ENCODE measurements at regions not wholly inside any gene's neighbourhood (a gene's known extent, or its start where the extent isn't known, plus 50 kb on each side); places are given as distances from the start of the nearest gene placed in this dataset.

DNA sequence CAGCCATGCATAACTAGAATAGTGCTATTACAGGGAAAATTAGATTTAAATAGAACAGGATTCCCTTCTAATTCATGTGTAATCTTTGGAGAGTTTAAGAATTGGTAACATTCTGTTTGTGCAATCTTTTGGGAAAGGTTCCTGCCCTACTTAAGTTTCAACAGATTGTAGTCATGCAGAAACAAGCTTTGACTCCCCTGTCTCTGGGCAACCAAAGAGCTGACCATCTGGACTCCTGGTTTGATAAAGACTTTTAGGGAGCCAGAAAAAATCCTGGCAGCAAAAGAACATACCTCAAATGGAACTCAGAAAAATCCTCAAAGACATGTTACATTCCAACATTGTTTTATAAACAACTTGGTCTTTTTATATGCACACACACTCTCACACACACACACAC lies 191.1 kb upstream of the NEIL3 start:
- Histone ChIP-seq H3K27ac (ENCODE audit: low read depth, low read length) (no peak overlapping the region), H3K36me3 (ENCODE audit: control insufficient read depth in 1 of 2, insufficient read depth in 2 of 2, low read length in 2 of 2) (no peaks in the 10 kb centered on the region), H3K9ac (ENCODE audit: low read depth in 1 of 2, low read length in 2 of 2) (no peak overlapping the region), H3K27me3 (ENCODE audit: control insufficient read depth in 1 of 2, insufficient read depth in 2 of 2, low read length in 2 of 2) (no peaks in the 10 kb centered on the region), H3K4me3 (ENCODE audit: low read depth in 1 of 2, low read length in 2 of 2) (no peak overlapping the region), H3K4me1 (ENCODE audit: control insufficient read depth in 1 of 2, insufficient read depth in 2 of 2, low read length in 2 of 2) (no peaks in the 10 kb centered on the region), H3K9me3 (ENCODE audit: control insufficient read depth in 1 of 2, low read length in 2 of 2) (no peaks in the 10 kb centered on the region)

DNA sequence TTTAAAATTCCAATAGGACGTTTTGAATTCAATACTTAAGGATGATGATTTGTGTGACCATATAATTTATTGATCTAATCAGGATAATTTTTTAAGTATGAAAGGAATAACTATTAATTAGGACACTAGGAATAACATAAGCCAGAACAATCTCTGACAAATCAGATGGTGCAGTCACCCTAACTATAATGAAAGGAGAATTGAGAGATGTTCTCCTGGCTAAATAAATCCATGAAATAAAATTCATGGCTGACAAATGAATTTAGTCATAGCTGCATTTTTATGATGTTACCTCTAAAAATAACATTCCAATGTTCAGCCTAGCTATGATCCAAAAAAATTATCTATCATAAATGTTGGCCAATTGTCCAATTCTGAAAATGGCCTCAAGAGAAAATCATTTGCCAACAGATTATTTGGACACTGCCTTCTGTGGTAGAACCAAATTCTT lies 190.6 kb upstream of the NEIL3 start:
- Histone ChIP-seq H3K27me3 (ENCODE audit: control insufficient read depth in 1 of 2, insufficient read depth in 2 of 2, low read length in 2 of 2) (no peaks in the 10 kb centered on the region), H3K4me1 (ENCODE audit: control insufficient read depth in 1 of 2, insufficient read depth in 2 of 2, low read length in 2 of 2) (no peaks in the 10 kb centered on the region), H3K27ac (ENCODE audit: low read depth, low read length) (no peak overlapping the region), H3K9ac (ENCODE audit: low read depth in 1 of 2, low read length in 2 of 2) (no peak overlapping the region), H3K4me3 (ENCODE audit: low read depth in 1 of 2, low read length in 2 of 2) (no peak overlapping the region), H3K9me3 (ENCODE audit: control insufficient read depth in 1 of 2, low read length in 2 of 2) (no peaks in the 10 kb centered on the region), H3K36me3 (ENCODE audit: control insufficient read depth in 1 of 2, insufficient read depth in 2 of 2, low read length in 2 of 2) (no peaks in the 10 kb centered on the region)

DNA sequence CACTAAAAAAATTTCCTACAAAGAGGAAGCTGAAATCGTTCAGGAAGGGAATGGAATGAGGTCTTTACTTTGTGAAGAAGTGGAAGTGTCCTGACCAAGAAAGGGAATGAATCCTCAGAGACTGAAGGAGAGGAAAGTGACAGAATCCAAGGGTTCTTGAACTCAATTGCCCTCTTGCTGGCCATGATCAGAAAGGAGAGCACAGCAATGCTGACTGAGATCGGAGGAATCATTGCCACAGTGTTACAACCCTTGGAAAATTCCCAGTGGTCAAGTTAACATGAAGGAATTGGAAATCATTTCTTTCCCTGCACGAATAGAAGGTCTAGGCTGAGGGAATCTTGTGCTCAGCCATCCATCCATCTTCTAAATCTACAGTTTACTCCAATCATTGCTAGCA lies 190.0 kb upstream of the NEIL3 start:
- Histone ChIP-seq H3K4me1 (ENCODE audit: control insufficient read depth in 1 of 2, insufficient read depth in 2 of 2, low read length in 2 of 2) (no peaks in the 10 kb centered on the region), H3K27me3 (ENCODE audit: control insufficient read depth in 1 of 2, insufficient read depth in 2 of 2, low read length in 2 of 2) (no peaks in the 10 kb centered on the region), H3K27ac (ENCODE audit: low read depth, low read length) (no peak overlapping the region), H3K36me3 (ENCODE audit: control insufficient read depth in 1 of 2, insufficient read depth in 2 of 2, low read length in 2 of 2) (no peaks in the 10 kb centered on the region), H3K9me3 (ENCODE audit: control insufficient read depth in 1 of 2, low read length in 2 of 2) (no peaks in the 10 kb centered on the region), H3K4me3 (ENCODE audit: low read depth in 1 of 2, low read length in 2 of 2) (no peak overlapping the region), H3K9ac (ENCODE audit: low read depth in 1 of 2, low read length in 2 of 2) (no peak overlapping the region)

DNA sequence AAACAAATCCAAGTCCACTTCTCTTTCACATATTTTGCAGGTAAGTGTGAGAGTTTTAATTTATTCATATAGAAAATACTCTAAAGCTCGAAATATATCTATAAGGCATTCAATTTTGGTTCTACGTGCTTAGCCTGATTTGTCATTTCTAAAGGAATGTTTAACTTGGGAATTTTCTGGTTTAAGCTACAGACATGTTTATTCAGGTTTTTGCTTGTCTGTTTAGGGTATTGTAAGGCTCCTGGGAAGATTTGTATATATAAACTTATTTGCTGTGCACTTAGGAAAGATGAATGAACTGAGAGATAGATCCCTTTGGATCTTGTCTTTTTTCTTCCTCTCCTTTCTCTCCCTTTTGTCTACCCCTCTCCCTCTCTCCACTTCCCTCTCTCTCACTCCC lies 185.9 kb upstream of the NEIL3 start:
- no peak overlapping the region for H3K4me3 ChIP-seq (ENCODE audit: low read depth in 1 of 2, low read length in 2 of 2)
- no peaks in the 10 kb centered on the region for H3K4me1 ChIP-seq (ENCODE audit: control insufficient read depth in 1 of 2, insufficient read depth in 2 of 2, low read length in 2 of 2)
- no peaks in the 10 kb centered on the region for H3K9me3 ChIP-seq (ENCODE audit: control insufficient read depth in 1 of 2, low read length in 2 of 2)
- H3K27me3 ChIP-seq (ENCODE audit: control insufficient read depth in 1 of 2, insufficient read depth in 2 of 2, low read length in 2 of 2), result no peaks in the 10 kb centered on the region
- no peaks in the 10 kb centered on the region for H3K36me3 ChIP-seq (ENCODE audit: control insufficient read depth in 1 of 2, insufficient read depth in 2 of 2, low read length in 2 of 2)
- no peak overlapping the region for H3K27ac ChIP-seq (ENCODE audit: low read depth, low read length)
- no peak overlapping the region for H3K9ac ChIP-seq (ENCODE audit: low read depth in 1 of 2, low read length in 2 of 2)

DNA sequence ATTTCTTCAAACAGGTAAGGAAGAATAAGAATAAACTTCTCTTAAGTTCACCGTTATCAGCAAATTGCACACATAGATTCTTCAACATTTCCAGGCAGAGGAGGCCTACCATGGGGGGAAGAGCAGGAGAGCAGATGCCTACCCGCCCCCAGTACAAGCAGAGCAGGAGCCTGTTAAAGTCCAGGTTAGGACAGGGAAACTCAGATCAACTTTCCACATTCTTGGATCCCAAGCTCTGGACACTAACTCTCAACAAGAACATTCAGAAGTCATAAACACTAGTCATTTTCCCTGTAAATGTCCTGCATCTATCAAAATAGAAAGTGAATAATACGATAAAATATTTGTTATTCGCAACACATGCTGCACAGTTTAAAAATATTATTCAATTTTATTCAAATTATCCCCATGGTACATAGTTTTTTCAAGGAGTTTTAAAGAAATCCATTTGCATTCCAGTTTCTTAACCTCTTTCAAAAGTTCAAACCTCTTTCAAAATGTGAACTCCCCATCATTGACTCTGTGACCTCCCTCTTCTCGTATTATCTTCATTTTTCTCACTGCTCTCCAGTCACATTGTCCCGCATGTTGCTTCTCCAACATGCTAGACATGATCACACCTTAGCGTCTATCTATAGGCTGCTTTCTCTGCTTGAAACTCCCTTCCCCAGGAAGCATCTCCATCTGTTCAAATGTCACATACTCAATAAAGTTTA lies 185.2 kb upstream of the NEIL3 start:
- no peaks in the 10 kb centered on the region for H3K36me3 ChIP-seq (ENCODE audit: control insufficient read depth in 1 of 2, insufficient read depth in 2 of 2, low read length in 2 of 2)
- no peak overlapping the region for H3K4me3 ChIP-seq (ENCODE audit: low read depth in 1 of 2, low read length in 2 of 2)
- no peak overlapping the region for H3K9ac ChIP-seq (ENCODE audit: low read depth in 1 of 2, low read length in 2 of 2)
- no peaks in the 10 kb centered on the region for H3K27me3 ChIP-seq (ENCODE audit: control insufficient read depth in 1 of 2, insufficient read depth in 2 of 2, low read length in 2 of 2)
- H3K27ac ChIP-seq (ENCODE audit: low read depth, low read length), result no peak overlapping the region
- H3K9me3 ChIP-seq (ENCODE audit: control insufficient read depth in 1 of 2, low read length in 2 of 2), result peaks cover 0 to under 1% of the 10 kb centered on the region in 2 donors
- H3K4me1 ChIP-seq (ENCODE audit: control insufficient read depth in 1 of 2, insufficient read depth in 2 of 2, low read length in 2 of 2), result no peaks in the 10 kb centered on the region

DNA sequence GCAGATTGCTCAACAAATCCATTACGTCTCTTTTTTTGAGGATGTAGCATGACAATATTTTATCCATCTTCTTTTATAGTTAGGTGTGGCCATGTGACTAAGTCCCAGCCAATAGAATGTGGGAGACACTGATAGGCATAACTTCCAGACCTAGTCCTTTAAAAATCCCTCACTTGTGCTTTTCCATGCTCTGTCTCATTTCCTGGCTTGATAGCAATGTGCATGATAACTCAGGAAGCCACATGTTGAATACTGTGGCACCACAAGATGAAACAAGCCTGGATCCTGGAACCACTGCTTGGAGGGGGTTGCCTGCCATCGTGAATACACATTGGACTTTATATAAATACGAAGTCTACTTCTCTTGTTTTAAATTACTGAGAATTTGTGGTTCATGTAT lies 184.0 kb upstream of the NEIL3 start:
- no peaks in the 10 kb centered on the region for H3K36me3 ChIP-seq (ENCODE audit: control insufficient read depth in 1 of 2, insufficient read depth in 2 of 2, low read length in 2 of 2)
- no peak overlapping the region for H3K4me3 ChIP-seq (ENCODE audit: low read depth in 1 of 2, low read length in 2 of 2)
- H3K27me3 ChIP-seq (ENCODE audit: control insufficient read depth in 1 of 2, insufficient read depth in 2 of 2, low read length in 2 of 2), result no peaks in the 10 kb centered on the region
- H3K9me3 ChIP-seq (ENCODE audit: control insufficient read depth in 1 of 2, low read length in 2 of 2), result peaks cover 0 to 8% of the 10 kb centered on the region in 2 donors
- no peak overlapping the region for H3K9ac ChIP-seq (ENCODE audit: low read depth in 1 of 2, low read length in 2 of 2)
- H3K27ac ChIP-seq (ENCODE audit: low read depth, low read length), result no peak overlapping the region
- no peaks in the 10 kb centered on the region for H3K4me1 ChIP-seq (ENCODE audit: control insufficient read depth in 1 of 2, insufficient read depth in 2 of 2, low read length in 2 of 2)

DNA sequence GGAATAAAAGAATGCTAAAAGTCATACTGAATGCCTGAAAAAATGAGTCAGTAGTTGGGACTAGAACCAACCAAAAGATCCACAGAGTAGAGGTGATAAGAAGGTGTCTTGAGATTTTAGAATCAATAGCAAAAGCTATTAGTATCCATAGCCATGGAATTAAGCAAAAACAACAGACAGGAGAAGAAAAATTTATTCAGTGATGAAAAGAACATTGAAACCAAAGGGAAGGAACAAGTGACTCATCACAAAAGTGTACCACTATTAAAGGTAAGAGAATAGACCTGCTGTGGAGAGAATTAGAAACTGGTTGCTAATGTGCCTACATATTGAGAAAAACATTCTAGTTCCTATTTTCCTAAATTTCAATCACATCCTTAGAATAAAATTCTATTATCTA lies 182.0 kb upstream of the NEIL3 start:
- no peaks in the 10 kb centered on the region for H3K27me3 ChIP-seq (ENCODE audit: control insufficient read depth in 1 of 2, insufficient read depth in 2 of 2, low read length in 2 of 2)
- no peak overlapping the region for H3K27ac ChIP-seq (ENCODE audit: low read depth, low read length)
- peaks cover 0 to 8% of the 10 kb centered on the region in 2 donors for H3K9me3 ChIP-seq (ENCODE audit: control insufficient read depth in 1 of 2, low read length in 2 of 2)
- H3K36me3 ChIP-seq (ENCODE audit: control insufficient read depth in 1 of 2, insufficient read depth in 2 of 2, low read length in 2 of 2), result no peaks in the 10 kb centered on the region
- no peaks in the 10 kb centered on the region for H3K4me1 ChIP-seq (ENCODE audit: control insufficient read depth in 1 of 2, insufficient read depth in 2 of 2, low read length in 2 of 2)
- no peak overlapping the region for H3K4me3 ChIP-seq (ENCODE audit: low read depth in 1 of 2, low read length in 2 of 2)
- H3K9ac ChIP-seq (ENCODE audit: low read depth in 1 of 2, low read length in 2 of 2), result no peak overlapping the region

DNA sequence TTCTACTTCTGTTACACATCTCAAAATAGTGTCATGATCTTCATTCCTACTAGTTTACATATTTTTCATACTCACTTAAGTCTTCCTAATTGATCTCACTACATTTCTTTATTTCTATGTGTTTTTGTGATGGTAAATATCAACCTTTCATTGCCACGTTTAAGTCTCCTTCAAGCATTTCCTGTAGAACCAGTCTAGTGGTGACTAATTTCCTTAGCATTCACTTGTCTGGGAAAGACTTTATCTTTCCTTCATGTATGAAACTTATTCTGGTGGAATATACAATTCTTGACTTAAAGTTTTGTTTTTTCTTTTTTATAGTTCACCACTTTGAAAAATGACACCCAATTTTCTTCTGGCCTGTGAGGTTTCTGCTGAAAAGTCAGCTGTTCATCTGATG lies 181.4 kb upstream of the NEIL3 start:
- Histone ChIP-seq H3K27me3 (ENCODE audit: control insufficient read depth in 1 of 2, insufficient read depth in 2 of 2, low read length in 2 of 2) (no peaks in the 10 kb centered on the region), H3K4me3 (ENCODE audit: low read depth in 1 of 2, low read length in 2 of 2) (no peak overlapping the region), H3K27ac (ENCODE audit: low read depth, low read length) (no peak overlapping the region), H3K9me3 (ENCODE audit: control insufficient read depth in 1 of 2, low read length in 2 of 2) (peaks cover 0 to 8% of the 10 kb centered on the region in 2 donors), H3K36me3 (ENCODE audit: control insufficient read depth in 1 of 2, insufficient read depth in 2 of 2, low read length in 2 of 2) (no peaks in the 10 kb centered on the region), H3K4me1 (ENCODE audit: control insufficient read depth in 1 of 2, insufficient read depth in 2 of 2, low read length in 2 of 2) (no peaks in the 10 kb centered on the region), H3K9ac (ENCODE audit: low read depth in 1 of 2, low read length in 2 of 2) (no peak overlapping the region)

DNA sequence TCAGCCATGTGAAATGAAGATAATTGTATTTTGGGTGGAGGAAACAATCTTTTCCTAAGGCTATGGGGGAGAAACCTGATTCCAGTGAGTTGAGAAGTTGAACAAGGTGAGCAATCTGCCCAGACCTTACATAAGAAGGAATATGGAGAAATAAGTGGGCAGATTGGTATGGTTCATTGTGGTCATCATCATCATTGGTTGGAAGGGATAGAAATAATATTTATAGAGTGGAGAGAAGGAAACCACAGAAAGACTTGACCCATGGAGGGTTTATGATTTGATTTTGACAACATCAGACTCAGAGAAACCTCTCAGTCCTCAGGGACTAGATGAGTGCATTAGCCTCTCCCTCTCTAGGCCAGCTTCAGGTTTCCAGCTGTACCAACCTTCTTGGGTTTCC lies 177.9 kb upstream of the NEIL3 start:
- H3K27ac ChIP-seq (ENCODE audit: low read depth, low read length), result no peak overlapping the region
- no peaks in the 10 kb centered on the region for H3K27me3 ChIP-seq (ENCODE audit: control insufficient read depth in 1 of 2, insufficient read depth in 2 of 2, low read length in 2 of 2)
- peaks cover 0 to 8% of the 10 kb centered on the region in 2 donors for H3K9me3 ChIP-seq (ENCODE audit: control insufficient read depth in 1 of 2, low read length in 2 of 2)
- H3K36me3 ChIP-seq (ENCODE audit: control insufficient read depth in 1 of 2, insufficient read depth in 2 of 2, low read length in 2 of 2), result no peaks in the 10 kb centered on the region
- H3K4me3 ChIP-seq (ENCODE audit: low read depth in 1 of 2, low read length in 2 of 2), result no peak overlapping the region
- H3K4me1 ChIP-seq (ENCODE audit: control insufficient read depth in 1 of 2, insufficient read depth in 2 of 2, low read length in 2 of 2), result no peaks in the 10 kb centered on the region
- no peak overlapping the region for H3K9ac ChIP-seq (ENCODE audit: low read depth in 1 of 2, low read length in 2 of 2)

DNA sequence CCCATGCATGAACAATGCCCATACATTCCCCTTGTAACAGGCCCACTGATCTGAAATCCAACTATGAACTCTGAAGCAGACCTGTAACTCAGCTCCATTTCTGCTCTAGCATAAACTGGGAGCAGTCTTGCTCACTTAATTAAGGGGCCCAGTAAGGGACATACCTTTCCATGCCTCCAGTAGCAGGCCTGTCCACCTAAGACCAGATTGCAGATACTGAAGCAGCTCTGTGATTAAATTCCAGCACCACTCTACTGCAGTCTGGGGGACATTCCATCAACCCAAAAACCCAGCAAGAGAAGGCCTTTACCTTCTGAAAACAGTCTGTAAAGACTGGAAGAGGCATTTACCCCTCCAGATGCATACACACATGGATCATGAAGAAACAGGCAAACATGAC lies 162.0 kb upstream of the NEIL3 start:
- no peaks in the 10 kb centered on the region for H3K4me1 ChIP-seq (ENCODE audit: control insufficient read depth in 1 of 2, insufficient read depth in 2 of 2, low read length in 2 of 2)
- no peak overlapping the region for H3K4me3 ChIP-seq (ENCODE audit: low read depth in 1 of 2, low read length in 2 of 2)
- no peaks in the 10 kb centered on the region for H3K36me3 ChIP-seq (ENCODE audit: control insufficient read depth in 1 of 2, insufficient read depth in 2 of 2, low read length in 2 of 2)
- H3K27ac ChIP-seq (ENCODE audit: low read depth, low read length), result no peak overlapping the region
- H3K9ac ChIP-seq (ENCODE audit: low read depth in 1 of 2, low read length in 2 of 2), result no peak overlapping the region
- no peaks in the 10 kb centered on the region for H3K27me3 ChIP-seq (ENCODE audit: control insufficient read depth in 1 of 2, insufficient read depth in 2 of 2, low read length in 2 of 2)
- H3K9me3 ChIP-seq (ENCODE audit: control insufficient read depth in 1 of 2, low read length in 2 of 2), result no peaks in the 10 kb centered on the region

DNA sequence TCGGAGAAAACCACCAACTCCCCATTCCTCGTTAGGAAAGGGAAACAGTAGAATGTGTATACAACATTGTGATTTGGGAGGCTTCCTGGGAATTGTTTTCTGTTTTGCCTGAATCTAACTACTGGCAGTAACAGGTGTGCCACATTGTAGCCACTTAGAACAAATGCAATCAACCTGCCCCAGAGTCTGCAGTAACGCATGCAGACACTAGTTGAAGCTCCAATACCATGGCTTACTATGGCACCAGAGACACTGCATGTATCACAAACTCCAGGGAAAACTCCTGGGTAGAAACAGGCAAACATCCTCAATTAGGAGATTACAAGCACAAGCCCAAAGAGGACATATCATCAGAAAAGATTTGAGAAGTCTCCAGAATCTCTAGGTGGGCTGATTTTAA lies 154.2 kb upstream of the NEIL3 start:
- Histone ChIP-seq H3K9me3 (ENCODE audit: control insufficient read depth in 1 of 2, low read length in 2 of 2) (no peaks in the 10 kb centered on the region), H3K4me3 (ENCODE audit: low read depth in 1 of 2, low read length in 2 of 2) (no peak overlapping the region), H3K27me3 (ENCODE audit: control insufficient read depth in 1 of 2, insufficient read depth in 2 of 2, low read length in 2 of 2) (no peaks in the 10 kb centered on the region), H3K36me3 (ENCODE audit: control insufficient read depth in 1 of 2, insufficient read depth in 2 of 2, low read length in 2 of 2) (no peaks in the 10 kb centered on the region), H3K4me1 (ENCODE audit: control insufficient read depth in 1 of 2, insufficient read depth in 2 of 2, low read length in 2 of 2) (no peaks in the 10 kb centered on the region), H3K9ac (ENCODE audit: low read depth in 1 of 2, low read length in 2 of 2) (no peak overlapping the region), H3K27ac (ENCODE audit: low read depth, low read length) (no peak overlapping the region)
